ENCODE measurements at regions not wholly inside any gene's neighbourhood (a gene's known extent, or its start where the extent isn't known, plus 50 kb on each side); places are given as distances from the start of the nearest gene placed in this dataset.

- Histone ChIP-seq H3K27ac (no peak overlapping the region), H3K79me2 (ENCODE audit: insufficient read depth, low read depth) (no peaks in the 10 kb centered on the region), H4K20me1 (ENCODE audit: insufficient read depth) (no peaks in the 10 kb centered on the region), H3K4me1 (ENCODE audit: low read depth, poor library complexity, severe bottlenecking) (no peaks in the 10 kb centered on the region), H3K9ac (no peak overlapping the region), H3K27me3 (ENCODE audit: insufficient read depth, low read depth) (no peaks in the 10 kb centered on the region), H3K4me2 (no peak overlapping the region), H3K4me3 (IDR thresholded peaks at IDR 0.05; ENCODE audit: insufficient read depth, low read depth, low read length) (no peak overlapping the region), H2AFZ (ENCODE audit: low read depth) (no peak overlapping the region), H3K36me3 (ENCODE audit: insufficient read depth) (no peaks in the 10 kb centered on the region)
- peak; percentile 36; the same call in 1 of the 2 replicates for TF ChIP-seq CTCF (conservative IDR thresholded peaks at IDR 0.05; ENCODE audit: low read depth, low read length)
Measured at GRCh38 chrX:125131164-125131563, 188.5 kb upstream of the TEX13C start.

- Histone ChIP-seq H3K27me3 (ENCODE audit: insufficient read depth, low read depth) (no peaks in the 10 kb centered on the region), H4K20me1 (ENCODE audit: insufficient read depth) (no peaks in the 10 kb centered on the region), H3K27ac (no peak overlapping the region), H3K9ac (no peak overlapping the region), H3K36me3 (ENCODE audit: insufficient read depth) (no peaks in the 10 kb centered on the region), H3K4me3 (IDR thresholded peaks at IDR 0.05; ENCODE audit: insufficient read depth, low read depth, low read length) (no peak overlapping the region), H3K79me2 (ENCODE audit: insufficient read depth, low read depth) (no peaks in the 10 kb centered on the region), H3K4me2 (no peak overlapping the region), H2AFZ (ENCODE audit: low read depth) (no peak overlapping the region), H3K4me1 (ENCODE audit: low read depth, poor library complexity, severe bottlenecking) (no peaks in the 10 kb centered on the region)
- peak; percentile 49 for TF ChIP-seq CTCF (conservative IDR thresholded peaks at IDR 0.05; ENCODE audit: low read depth, low read length)
Measured at GRCh38 chrX:125132274-125132673, 187.4 kb upstream of the TEX13C start.

DNA sequence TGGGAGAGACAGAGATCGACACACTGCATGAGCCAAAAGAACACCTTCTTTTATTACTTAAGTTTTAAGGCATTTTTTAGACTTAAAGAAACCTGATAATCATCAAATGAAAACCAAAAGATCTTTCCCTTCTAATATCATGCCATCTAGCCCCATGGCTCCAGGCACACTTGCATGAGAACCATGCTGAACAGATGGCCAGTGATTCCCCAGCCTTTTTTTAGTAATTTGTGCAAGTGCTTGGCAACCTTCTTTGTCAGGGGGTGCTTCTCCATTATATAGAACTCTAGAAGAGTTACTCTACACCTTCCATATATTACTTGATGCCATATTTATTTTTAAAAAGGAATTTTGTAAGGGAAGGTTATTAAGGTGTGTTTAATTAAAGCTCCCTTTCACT is 182.2 kb upstream of the TEX13C start:
- H3K9ac ChIP-seq: no peak overlapping the region
- H3K27ac ChIP-seq: no peak overlapping the region
- H4K20me1 ChIP-seq (ENCODE audit: insufficient read depth): no peaks in the 10 kb centered on the region
- no peaks in the 10 kb centered on the region for H3K27me3 ChIP-seq (ENCODE audit: insufficient read depth, low read depth)
- H3K79me2 ChIP-seq (ENCODE audit: insufficient read depth, low read depth): no peaks in the 10 kb centered on the region
- H3K4me1 ChIP-seq (ENCODE audit: low read depth, poor library complexity, severe bottlenecking): no peaks in the 10 kb centered on the region
- no peaks in the 10 kb centered on the region for H3K36me3 ChIP-seq (ENCODE audit: insufficient read depth)
- no peak overlapping the region for H3K4me2 ChIP-seq
- TF ChIP-seq CTCF (conservative IDR thresholded peaks at IDR 0.05; ENCODE audit: low read depth, low read length): no peak
- no peak overlapping the region for H2AFZ ChIP-seq (ENCODE audit: low read depth)
- H3K4me3 ChIP-seq (IDR thresholded peaks at IDR 0.05; ENCODE audit: insufficient read depth, low read depth, low read length): no peak overlapping the region

GRCh38 chrX:125150231-125150630 is 169.4 kb upstream of the TEX13C start:
- Histone ChIP-seq H3K36me3 (ENCODE audit: insufficient read depth) (no peaks in the 10 kb centered on the region), H4K20me1 (ENCODE audit: insufficient read depth) (no peaks in the 10 kb centered on the region), H3K4me2 (no peak overlapping the region), H3K4me1 (ENCODE audit: low read depth, poor library complexity, severe bottlenecking) (no peaks in the 10 kb centered on the region), H3K27ac (no peak overlapping the region), H3K9ac (no peak overlapping the region), H2AFZ (ENCODE audit: low read depth) (no peak overlapping the region), H3K27me3 (ENCODE audit: insufficient read depth, low read depth) (no peaks in the 10 kb centered on the region), H3K4me3 (IDR thresholded peaks at IDR 0.05; ENCODE audit: insufficient read depth, low read depth, low read length) (no peak overlapping the region), H3K79me2 (ENCODE audit: insufficient read depth, low read depth) (no peaks in the 10 kb centered on the region)
- TF ChIP-seq CTCF (conservative IDR thresholded peaks at IDR 0.05; ENCODE audit: low read depth, low read length): no peak

Measured in KMS-11 (cell line).